ENCODE measurements at regions not wholly inside any gene's neighbourhood (a gene's known extent, or its start where the extent isn't known, plus 50 kb on each side); places are given as distances from the start of the nearest gene placed in this dataset.

DNA sequence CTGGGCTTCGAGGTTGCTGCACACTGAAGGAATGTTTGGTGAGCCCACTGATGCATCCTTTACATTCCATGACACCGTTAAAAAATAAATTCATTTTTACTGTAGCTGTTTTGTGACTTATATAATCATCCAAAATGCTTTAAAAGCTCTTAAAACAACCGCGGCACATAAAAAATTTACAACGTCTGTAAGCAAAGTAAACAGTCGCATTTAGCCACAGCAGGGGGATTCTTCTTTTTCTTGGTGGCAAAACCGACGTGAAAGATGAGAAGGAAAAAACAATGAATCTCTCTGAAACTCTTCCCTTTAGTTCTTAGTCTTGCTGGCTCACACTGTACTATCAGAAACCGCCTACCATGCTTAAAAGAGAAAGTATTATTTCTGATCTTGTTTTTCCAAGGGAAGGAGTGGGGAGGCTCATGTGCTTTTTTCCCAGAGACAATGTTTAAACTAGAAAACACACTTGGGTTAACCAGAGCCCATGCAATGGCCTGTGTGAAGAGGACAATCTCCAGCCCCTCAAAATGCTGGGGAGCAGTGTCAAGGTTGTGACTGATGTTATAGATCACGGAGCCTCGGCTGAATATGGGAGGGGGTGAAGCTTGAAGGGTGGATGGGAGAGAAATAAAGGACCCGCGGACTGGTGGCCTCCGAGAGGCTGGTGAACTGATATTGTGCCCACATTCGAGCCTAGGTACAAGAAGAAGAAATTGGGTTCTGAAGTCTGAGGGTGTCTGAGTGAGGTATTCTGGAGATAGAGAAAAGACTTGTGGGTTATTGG, 91.1 kb downstream of the IRF8 start:
- ATAC-seq: no peak
- no peaks in the 10 kb centered on the region for H3K9me3 ChIP-seq (ENCODE audit: control insufficient read depth in 1 of 2, insufficient read depth in 1 of 2, low read depth in 1 of 2, low read length in 2 of 2)
- ChIA-PET RAD21 (ENCODE audit: low non-redundant PET in 1 of 2, low total read pairs in 2 of 2, uncharacterized antibody in 2 of 2, unreplicated experiment in 2 of 2) (interaction anchor here in 1 of 2 experiments (1.6 kb wide), 1 partner anchor 169 kb away, joined by 3 read pairs; no protein-coding TSS in a partner anchor), POLR2A (interaction anchor here (1.3 kb wide), 1 partner anchor 169 kb away, joined by 3 read pairs; no protein-coding TSS in a partner anchor), CTCF (interaction anchor here (9.1 kb wide), 1 partner anchor 170 kb away, joined by 232 read pairs; no protein-coding TSS in a partner anchor)
- no peak for DNase-seq (ENCODE audit: low read depth, low spot score)
- H3K27ac ChIP-seq (ENCODE audit: low read depth, low read length): no peak overlapping the region
- H4K20me1 ChIP-seq (ENCODE audit: insufficient read depth): no peaks in the 10 kb centered on the region
- H3K4me3 ChIP-seq (replicated peaks in 1 of 2; ENCODE audit: low read depth in 1 of 2, low read length in 2 of 2): no peak overlapping the region
- no peak overlapping the region for H2AFZ ChIP-seq (ENCODE audit: low read depth, low read length, poor library complexity, severe bottlenecking)
- H3K27me3 ChIP-seq (ENCODE audit: insufficient read depth, low read length): peaks cover 59% of the 10 kb centered on the region
- H3K4me2 ChIP-seq (ENCODE audit: low read length): no peak overlapping the region
- no peak for TF ChIP-seq SP1 (IDR thresholded peaks at IDR 0.05; ENCODE audit: low read depth)
- no peaks in the 10 kb centered on the region for H3K9me2 ChIP-seq (ENCODE audit: insufficient read depth)
- intact Hi-C loops (cut with micrococcal nuclease): no loop called here
- H3K36me3 ChIP-seq (ENCODE audit: control insufficient read depth in 1 of 2, insufficient read depth in 2 of 2, low read length in 2 of 2): no peaks in the 10 kb centered on the region
- H3K9ac ChIP-seq (ENCODE audit: low read length): no peak overlapping the region
- no TSS peak for BruUV-seq (replicated peaks)
- no peaks in the 10 kb centered on the region for H3K4me1 ChIP-seq (ENCODE audit: control insufficient read depth in 1 of 2, insufficient read depth in 2 of 2, low read length in 2 of 2)
- no peaks in the 10 kb centered on the region for H3K79me2 ChIP-seq (ENCODE audit: insufficient read depth, low read length)

DNA sequence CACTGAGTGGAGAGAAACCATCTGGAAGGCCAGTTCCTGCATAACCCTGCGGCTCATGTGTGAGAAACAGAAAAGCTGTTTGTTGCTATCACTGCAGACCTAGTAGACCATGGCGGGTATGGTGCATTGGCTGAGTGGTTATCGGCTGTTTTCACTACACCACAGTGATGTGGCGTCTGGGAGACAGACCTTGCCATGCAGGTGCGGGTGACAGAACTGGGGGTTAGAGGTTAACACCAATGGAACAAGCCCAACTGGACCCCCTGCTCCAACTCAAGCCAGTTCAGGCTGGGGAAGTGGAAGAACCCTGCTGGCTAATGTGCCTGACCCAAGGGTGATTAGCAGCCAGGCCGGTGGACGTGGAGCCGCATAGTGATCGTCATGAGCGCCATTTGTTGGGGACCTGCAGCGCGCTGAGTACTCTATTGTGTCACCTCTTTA, 91.9 kb downstream of the IRF8 start:
- Histone ChIP-seq H3K4me1 (ENCODE audit: control insufficient read depth in 1 of 2, insufficient read depth in 2 of 2, low read length in 2 of 2) (no peaks in the 10 kb centered on the region), H3K4me2 (ENCODE audit: low read length) (no peak overlapping the region), H2AFZ (ENCODE audit: low read depth, low read length, poor library complexity, severe bottlenecking) (no peak overlapping the region), H3K36me3 (ENCODE audit: control insufficient read depth in 1 of 2, insufficient read depth in 2 of 2, low read length in 2 of 2) (no peaks in the 10 kb centered on the region), H4K20me1 (ENCODE audit: insufficient read depth) (no peaks in the 10 kb centered on the region), H3K9ac (ENCODE audit: low read length) (no peak overlapping the region), H3K79me2 (ENCODE audit: insufficient read depth, low read length) (no peaks in the 10 kb centered on the region), H3K9me2 (ENCODE audit: insufficient read depth) (no peaks in the 10 kb centered on the region), H3K4me3 (replicated peaks in 1 of 2; ENCODE audit: low read depth in 1 of 2, low read length in 2 of 2) (no peak overlapping the region), H3K27me3 (ENCODE audit: insufficient read depth, low read length) (peaks cover 55% of the 10 kb centered on the region), H3K27ac (ENCODE audit: low read depth, low read length) (no peak overlapping the region), H3K9me3 (ENCODE audit: control insufficient read depth in 1 of 2, insufficient read depth in 1 of 2, low read depth in 1 of 2, low read length in 2 of 2) (no peaks in the 10 kb centered on the region)
- ChIA-PET RAD21 (ENCODE audit: low non-redundant PET in 1 of 2, low total read pairs in 2 of 2, uncharacterized antibody in 2 of 2, unreplicated experiment in 2 of 2) (interaction anchor here in 1 of 2 experiments (1.6 kb wide), 1 partner anchor 170 kb away, joined by 3 read pairs; no protein-coding TSS in a partner anchor), CTCF (interaction anchor here (9.1 kb wide), 1 partner anchor 170 kb away, joined by 232 read pairs; no protein-coding TSS in a partner anchor), POLR2A (interaction anchor here (1.3 kb wide), 1 partner anchor 169 kb away, joined by 3 read pairs; no protein-coding TSS in a partner anchor)
- no peak for ATAC-seq
- no TSS peak for BruUV-seq (replicated peaks)
- intact Hi-C loops (cut with micrococcal nuclease): no loop called here
- no peak for DNase-seq (ENCODE audit: low read depth, low spot score)
- TF ChIP-seq JUND (IDR thresholded peaks at IDR 0.05): no peak
- TF ChIP-seq ZNF274 (IDR thresholded peaks at IDR 0.05; ENCODE audit: low read depth, low read length): no peak
- no peak for TF ChIP-seq POLR2A (IDR thresholded peaks at IDR 0.05; ENCODE audit: borderline replicate concordance, extremely low read depth, insufficient read depth, insufficient read length)
- no peak for TF ChIP-seq CTCF (IDR thresholded peaks at IDR 0.05 in 2 of 3, conservative IDR thresholded peaks at IDR 0.05 in 1 of 3; ENCODE audit: borderline replicate concordance in 1 of 3, insufficient read depth in 1 of 3, low read depth in 2 of 3, low read length in 2 of 3)
- TF ChIP-seq, protein P1, sequence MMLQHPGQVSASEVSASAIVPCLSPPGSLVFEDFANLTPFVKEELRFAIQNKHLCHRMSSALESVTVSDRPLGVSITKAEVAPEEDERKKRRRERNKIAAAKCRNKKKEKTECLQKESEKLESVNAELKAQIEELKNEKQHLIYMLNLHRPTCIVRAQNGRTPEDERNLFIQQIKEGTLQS (IDR thresholded peaks at IDR 0.05): no peak
- no peak for TF ChIP-seq CEBPB (IDR thresholded peaks at IDR 0.05; ENCODE audit: low read depth)
- TF ChIP-seq YY1 (IDR thresholded peaks at IDR 0.05; ENCODE audit: extremely low read depth, insufficient replicate concordance, low read depth, low read length): no peak
- no peak for TF ChIP-seq REST (IDR thresholded peaks at IDR 0.05; ENCODE audit: low read depth)
- no peak for TF ChIP-seq SRF (IDR thresholded peaks at IDR 0.05; ENCODE audit: low read depth)
- TF ChIP-seq ZFX (IDR thresholded peaks at IDR 0.05): no peak
- TF ChIP-seq ELF1 (IDR thresholded peaks at IDR 0.05; ENCODE audit: borderline replicate concordance, low read depth): no peak
- TF ChIP-seq MAX (IDR thresholded peaks at IDR 0.05): no peak
- TF ChIP-seq FOSL1 (IDR thresholded peaks at IDR 0.05; ENCODE audit: low read depth): no peak
